ENCODE measurements at regions not wholly inside any gene's neighbourhood (a gene's known extent, or its start where the extent isn't known, plus 50 kb on each side); places are given as distances from the start of the nearest gene placed in this dataset.

- Mint-ChIP-seq H3K4me1 (no peaks in the 10 kb centered on the region), H3K9me3 (no peaks in the 10 kb centered on the region), H3K27ac (no peak overlapping the region), H3K4me3 (no peak overlapping the region), H3K36me3 (ENCODE audit: low read depth) (no peaks in the 10 kb centered on the region), H3K27me3 (peaks cover 12% of the 10 kb centered on the region)
- no peak for ATAC-seq (replicated peaks)
Observed at GRCh38 chr5:67676863-67677262, 480.3 kb upstream of the CD180 start.

- Mint-ChIP-seq H3K27ac (no peak overlapping the region), H3K9me3 (no peaks in the 10 kb centered on the region), H3K36me3 (ENCODE audit: low read depth) (no peaks in the 10 kb centered on the region), H3K4me1 (no peaks in the 10 kb centered on the region), H3K4me3 (no peak overlapping the region), H3K27me3 (peaks cover 9% of the 10 kb centered on the region)
- ATAC-seq (replicated peaks): no peak
Observed at GRCh38 chr5:67674159-67674655, 477.6 kb upstream of the CD180 start.

GRCh38 chr5:67673618-67674017, 477.0 kb upstream of the CD180 start:
- no peak for ATAC-seq (replicated peaks)
- Mint-ChIP-seq H3K36me3 (ENCODE audit: low read depth) (no peaks in the 10 kb centered on the region), H3K9me3 (no peaks in the 10 kb centered on the region), H3K4me1 (no peaks in the 10 kb centered on the region), H3K27ac (no peak overlapping the region), H3K27me3 (peaks cover 7% of the 10 kb centered on the region), H3K4me3 (no peak overlapping the region)

- H3K27me3 Mint-ChIP-seq: peaks cover 5% of the 10 kb centered on the region
Observed at GRCh38 chr5:67673180-67673579, 476.6 kb upstream of the CD180 start.

GRCh38 chr5:67672636-67673035, 476.0 kb upstream of the CD180 start:
- Mint-ChIP-seq H3K27me3 (peaks cover 7% of the 10 kb centered on the region), H3K4me1 (no peaks in the 10 kb centered on the region), H3K4me3 (no peak overlapping the region), H3K27ac (no peak overlapping the region), H3K9me3 (no peaks in the 10 kb centered on the region), H3K36me3 (ENCODE audit: low read depth) (no peaks in the 10 kb centered on the region)
- ATAC-seq (replicated peaks): no peak

More at GRCh38 chr5:67673180-67673579, 476.6 kb upstream of the CD180 start:
- Mint-ChIP-seq H3K4me3 (no peak overlapping the region), H3K4me1 (no peaks in the 10 kb centered on the region), H3K27ac (no peak overlapping the region), H3K9me3 (no peaks in the 10 kb centered on the region), H3K36me3 (ENCODE audit: low read depth) (no peaks in the 10 kb centered on the region)
- ATAC-seq (replicated peaks): no peak

- H3K9me3 Mint-ChIP-seq: no peaks in the 10 kb centered on the region
- no peaks in the 10 kb centered on the region for H3K36me3 Mint-ChIP-seq (ENCODE audit: low read depth)
- no peak overlapping the region for H3K4me3 Mint-ChIP-seq
- ATAC-seq (replicated peaks): no peak
- no peak overlapping the region for H3K27ac Mint-ChIP-seq
- H3K4me1 Mint-ChIP-seq: no peaks in the 10 kb centered on the region
- peaks cover 7% of the 10 kb centered on the region for H3K27me3 Mint-ChIP-seq
Observed at GRCh38 chr5:67669916-67670315, 473.3 kb upstream of the CD180 start.

GRCh38 chr5:67660149-67660548, 463.6 kb upstream of the CD180 start:
- H3K4me3 Mint-ChIP-seq: no peak overlapping the region
- H3K9me3 Mint-ChIP-seq: peaks cover 3% of the 10 kb centered on the region
- no peak for ATAC-seq (replicated peaks)
- no peaks in the 10 kb centered on the region for H3K4me1 Mint-ChIP-seq
- no peaks in the 10 kb centered on the region for H3K36me3 Mint-ChIP-seq (ENCODE audit: low read depth)
- no peaks in the 10 kb centered on the region for H3K27me3 Mint-ChIP-seq
- H3K27ac Mint-ChIP-seq: no peak overlapping the region

- Mint-ChIP-seq H3K27ac (no peak overlapping the region), H3K36me3 (ENCODE audit: low read depth) (no peaks in the 10 kb centered on the region)
- ATAC-seq (replicated peaks): no peak
Observed at GRCh38 chr5:67659288-67659687, 462.7 kb upstream of the CD180 start.

GRCh38 chr5:67657055-67657454, 460.5 kb upstream of the CD180 start:
- Mint-ChIP-seq H3K4me3 (no peak overlapping the region), H3K36me3 (ENCODE audit: low read depth) (no peaks in the 10 kb centered on the region), H3K4me1 (no peaks in the 10 kb centered on the region), H3K27me3 (no peaks in the 10 kb centered on the region), H3K9me3 (no peaks in the 10 kb centered on the region), H3K27ac (no peak overlapping the region)
- no peak for ATAC-seq (replicated peaks)

More at GRCh38 chr5:67659288-67659687, 462.7 kb upstream of the CD180 start:
- H3K4me1 Mint-ChIP-seq: no peaks in the 10 kb centered on the region
- no peaks in the 10 kb centered on the region for H3K27me3 Mint-ChIP-seq
- H3K4me3 Mint-ChIP-seq: no peak overlapping the region
- peaks cover 3% of the 10 kb centered on the region for H3K9me3 Mint-ChIP-seq

GRCh38 chr5:67652201-67652600, 455.6 kb upstream of the CD180 start:
- H3K27me3 Mint-ChIP-seq: peaks cover 3% of the 10 kb centered on the region
- H3K9me3 Mint-ChIP-seq: no peaks in the 10 kb centered on the region
- no peaks in the 10 kb centered on the region for H3K36me3 Mint-ChIP-seq (ENCODE audit: low read depth)
- H3K4me1 Mint-ChIP-seq: no peaks in the 10 kb centered on the region
- H3K27ac Mint-ChIP-seq: no peak overlapping the region
- no peak for ATAC-seq (replicated peaks)
- no peak overlapping the region for H3K4me3 Mint-ChIP-seq

GRCh38 chr5:67651180-67651579, 454.6 kb upstream of the CD180 start:
- Mint-ChIP-seq H3K4me3 (no peak overlapping the region), H3K27me3 (peaks cover 3% of the 10 kb centered on the region), H3K9me3 (no peaks in the 10 kb centered on the region), H3K36me3 (ENCODE audit: low read depth) (no peaks in the 10 kb centered on the region), H3K27ac (no peak overlapping the region), H3K4me1 (peaks cover 7% of the 10 kb centered on the region)
- ATAC-seq (replicated peaks): no peak

GRCh38 chr5:67648201-67648671, 451.6 kb upstream of the CD180 start:
- H3K4me3 Mint-ChIP-seq: no peak overlapping the region
- H3K4me1 Mint-ChIP-seq: peaks cover 9% of the 10 kb centered on the region
- no peaks in the 10 kb centered on the region for H3K36me3 Mint-ChIP-seq (ENCODE audit: low read depth)
- no peak overlapping the region for H3K27ac Mint-ChIP-seq
- peaks cover 6% of the 10 kb centered on the region for H3K9me3 Mint-ChIP-seq
- no peak for ATAC-seq (replicated peaks)
- H3K27me3 Mint-ChIP-seq: peaks cover 3% of the 10 kb centered on the region

GRCh38 chr5:67647772-67648171, 451.2 kb upstream of the CD180 start:
- Mint-ChIP-seq H3K9me3 (peaks cover 6% of the 10 kb centered on the region), H3K27me3 (peaks cover 3% of the 10 kb centered on the region), H3K4me1 (peaks cover 9% of the 10 kb centered on the region), H3K27ac (no peak overlapping the region), H3K36me3 (ENCODE audit: low read depth) (no peaks in the 10 kb centered on the region), H3K4me3 (no peak overlapping the region)
- ATAC-seq (replicated peaks): no peak

GRCh38 chr5:67644221-67644920, 447.8 kb upstream of the CD180 start:
- ATAC-seq (replicated peaks): no peak
- no peak overlapping the region for H3K27ac Mint-ChIP-seq
- H3K9me3 Mint-ChIP-seq: peaks cover 6% of the 10 kb centered on the region
- H3K36me3 Mint-ChIP-seq (ENCODE audit: low read depth): no peaks in the 10 kb centered on the region
- peaks cover 9% of the 10 kb centered on the region for H3K4me1 Mint-ChIP-seq
- H3K4me3 Mint-ChIP-seq: no peak overlapping the region
- H3K27me3 Mint-ChIP-seq: peaks cover 3% of the 10 kb centered on the region

- Mint-ChIP-seq H3K27me3 (peaks cover under 1% of the 10 kb centered on the region), H3K4me3 (no peak overlapping the region), H3K9me3 (peaks cover 6% of the 10 kb centered on the region)
Observed at GRCh38 chr5:67643536-67643935, 446.9 kb upstream of the CD180 start.

More at GRCh38 chr5:67643536-67643935, 446.9 kb upstream of the CD180 start:
- ATAC-seq (replicated peaks): no peak
- Mint-ChIP-seq H3K4me1 (peaks cover 9% of the 10 kb centered on the region), H3K36me3 (ENCODE audit: low read depth) (no peaks in the 10 kb centered on the region), H3K27ac (no peak overlapping the region)

Data from activated T-helper 17 cell treated with anti-CD3 and anti-CD28 coated beads, Interleukin-2, amount 50 U/mL, for 72 hours (primary cell).